ENCODE measurements at regions not wholly inside any gene's neighbourhood (a gene's known extent, or its start where the extent isn't known, plus 50 kb on each side); places are given as distances from the start of the nearest gene placed in this dataset.

GRCh38 chr18:78637442-78638402 is 341.9 kb upstream of the SALL3 start:
- Mint-ChIP-seq H3K4me1 (ENCODE audit: low read depth) (peaks cover 8% of the 10 kb centered on the region), H3K36me3 (ENCODE audit: insufficient read depth) (no peaks in the 10 kb centered on the region), H3K27me3 (peaks cover 25% of the 10 kb centered on the region), H3K4me3 (ENCODE audit: low read depth) (no peak overlapping the region), H3K9me3 (ENCODE audit: low read depth) (no peaks in the 10 kb centered on the region), H3K27ac (no peak overlapping the region)
- TF ChIP-seq CTCF (IDR thresholded peaks at IDR 0.05; ENCODE audit: unreplicated experiment) = no peak
- DNase-seq (ENCODE audit: low spot score, unreplicated experiment) = no peak

- Mint-ChIP-seq H3K4me1 (ENCODE audit: low read depth) (peaks cover 8% of the 10 kb centered on the region), H3K36me3 (ENCODE audit: insufficient read depth) (no peaks in the 10 kb centered on the region), H3K4me3 (ENCODE audit: low read depth) (no peak overlapping the region), H3K9me3 (ENCODE audit: low read depth) (no peaks in the 10 kb centered on the region), H3K27me3 (peaks cover 25% of the 10 kb centered on the region), H3K27ac (peak overlapping the region; percentile 63)
- DNase-seq (ENCODE audit: low spot score, unreplicated experiment) = no peak
- no peak for TF ChIP-seq CTCF (IDR thresholded peaks at IDR 0.05; ENCODE audit: unreplicated experiment)
These were observed 340.3 kb upstream of the SALL3 start for GRCh38 chr18:78639006-78639950.

GRCh38 chr18:78640246-78640995 is 339.2 kb upstream of the SALL3 start:
- Mint-ChIP-seq H3K4me1 (ENCODE audit: low read depth) (peaks cover 8% of the 10 kb centered on the region), H3K36me3 (ENCODE audit: insufficient read depth) (no peaks in the 10 kb centered on the region), H3K27ac (no peak overlapping the region), H3K9me3 (ENCODE audit: low read depth) (no peaks in the 10 kb centered on the region), H3K27me3 (peaks cover 25% of the 10 kb centered on the region), H3K4me3 (ENCODE audit: low read depth) (no peak overlapping the region)
- no peak for DNase-seq (ENCODE audit: low spot score, unreplicated experiment)
- TF ChIP-seq CTCF (IDR thresholded peaks at IDR 0.05; ENCODE audit: unreplicated experiment) = no peak

- no peaks in the 10 kb centered on the region for H3K9me3 Mint-ChIP-seq (ENCODE audit: low read depth)
- no peak overlapping the region for H3K27ac Mint-ChIP-seq
- peaks cover 25% of the 10 kb centered on the region for H3K27me3 Mint-ChIP-seq
- no peak for DNase-seq (ENCODE audit: low spot score, unreplicated experiment)
- TF ChIP-seq CTCF (IDR thresholded peaks at IDR 0.05; ENCODE audit: unreplicated experiment) = no peak
- no peaks in the 10 kb centered on the region for H3K36me3 Mint-ChIP-seq (ENCODE audit: insufficient read depth)
- H3K4me3 Mint-ChIP-seq (ENCODE audit: low read depth) = no peak overlapping the region
- H3K4me1 Mint-ChIP-seq (ENCODE audit: low read depth) = peaks cover 8% of the 10 kb centered on the region
These were observed 337.9 kb upstream of the SALL3 start for GRCh38 chr18:78641689-78642231.
